Large intestine (tissue), 3 donors: ENCODE measurements at regions not wholly inside any gene's neighbourhood (a gene's known extent, or its start where the extent isn't known, plus 50 kb on each side); places are given as distances from the start of the nearest gene placed in this dataset.

Source experiments
- DNase-seq, 2 donors: peaks; one replicate each; pipeline versions ENCODE4 v3.0.0 to v3.0.0-alpha.2; 2013
- H3K27ac ChIP-seq: one replicate; pipeline ENCODE4 v1.5.1; 2013; ENCODE audit warnings: low read length
- H3K27me3 ChIP-seq: 2 replicates; pipeline ENCODE4 v1.6.1; 2013; ENCODE audit warnings: low read length; ENCODE audit not compliant: control insufficient read depth, insufficient read depth
- H3K36me3 ChIP-seq: 2 replicates; pipeline ENCODE4 v1.6.1; 2013; ENCODE audit warnings: low read length; ENCODE audit not compliant: control insufficient read depth, insufficient read depth
- H3K4me1 ChIP-seq: one replicate; pipeline ENCODE4 v1.6.1; 2013; ENCODE audit warnings: low read length; ENCODE audit not compliant: control insufficient read depth, insufficient read depth
- H3K4me3 ChIP-seq: one replicate; pipeline ENCODE4 v1.5.1; 2013; ENCODE audit warnings: low read length
- H3K9me3 ChIP-seq: one replicate; pipeline ENCODE4 v1.6.1; 2013; ENCODE audit warnings: mild to moderate bottlenecking, low read depth, low read length, moderate library complexity; ENCODE audit not compliant: control insufficient read depth
- WGBS: methylation state at CpG from one replicate; pipeline ENCODE4 v1.1.5; 2013; ENCODE audit warnings: low lambda C conversion rate; ENCODE audit not compliant: insufficient coverage; 5-methylcytosine and 5-hydroxymethylcytosine counted together

- Histone ChIP-seq H3K4me3 (no peak overlapping the region), H3K9me3 (no peaks in the 10 kb centered on the region), H3K4me1 (peaks cover 5% of the 10 kb centered on the region), H3K27me3 (no peaks in the 10 kb centered on the region), H3K27ac (no peak overlapping the region), H3K36me3 (no peaks in the 10 kb centered on the region)
- no peak for DNase-seq
- no CpG with 5 or more reads among the region's 2 CpGs for WGBS
These were observed 295.0 kb upstream of the RASGRP1 start for GRCh38 chr15:38859574-38859973.

- no peak for DNase-seq
- H3K27ac ChIP-seq = peak overlapping the region; percentile 73
- no peak overlapping the region for H3K4me3 ChIP-seq
- 80% methylated on average over 1 of the region's 4 CpGs for WGBS
- no peaks in the 10 kb centered on the region for H3K9me3 ChIP-seq
- H3K36me3 ChIP-seq = no peaks in the 10 kb centered on the region
- H3K4me1 ChIP-seq = peaks cover 5% of the 10 kb centered on the region
- H3K27me3 ChIP-seq = no peaks in the 10 kb centered on the region
These were observed 295.6 kb upstream of the RASGRP1 start for GRCh38 chr15:38860253-38860652.

GRCh38 chr15:38860674-38861073, 296.1 kb upstream of the RASGRP1 start:
- H3K27ac ChIP-seq = peak overlapping the region; percentile 73
- H3K27me3 ChIP-seq = no peaks in the 10 kb centered on the region
- H3K9me3 ChIP-seq = no peaks in the 10 kb centered on the region
- no peak for DNase-seq
- no peaks in the 10 kb centered on the region for H3K36me3 ChIP-seq
- no peak overlapping the region for H3K4me3 ChIP-seq
- H3K4me1 ChIP-seq = peaks cover 5% of the 10 kb centered on the region

GRCh38 chr15:38861108-38861507, 296.5 kb upstream of the RASGRP1 start:
- H3K4me1 ChIP-seq = peaks cover 5% of the 10 kb centered on the region

GRCh38 chr15:38862099-38862498, 297.5 kb upstream of the RASGRP1 start:
- H3K27me3 ChIP-seq = no peaks in the 10 kb centered on the region
- DNase-seq = no peak
- no peak overlapping the region for H3K27ac ChIP-seq
- no peaks in the 10 kb centered on the region for H3K36me3 ChIP-seq
- no peaks in the 10 kb centered on the region for H3K9me3 ChIP-seq
- H3K4me1 ChIP-seq = peaks cover 5% of the 10 kb centered on the region
- WGBS = no CpG with 5 or more reads among the region's 1 CpG
- H3K4me3 ChIP-seq = no peak overlapping the region

More at GRCh38 chr15:38861108-38861507, 296.5 kb upstream of the RASGRP1 start:
- H3K9me3 ChIP-seq = no peaks in the 10 kb centered on the region
- H3K36me3 ChIP-seq = no peaks in the 10 kb centered on the region
- no peaks in the 10 kb centered on the region for H3K27me3 ChIP-seq
- no peak overlapping the region for H3K4me3 ChIP-seq
- H3K27ac ChIP-seq = peak overlapping the region; percentile 73
- DNase-seq = peak; percentile 74 to 85

- H3K4me3 ChIP-seq = no peak overlapping the region
- H3K36me3 ChIP-seq = no peaks in the 10 kb centered on the region
- no peak for DNase-seq
- H3K27ac ChIP-seq = no peak overlapping the region
- no peaks in the 10 kb centered on the region for H3K27me3 ChIP-seq
- WGBS = no CpG with 5 or more reads among the region's 4 CpGs
- peaks cover 10% of the 10 kb centered on the region for H3K4me1 ChIP-seq
- H3K9me3 ChIP-seq = no peaks in the 10 kb centered on the region
These were observed 298.8 kb upstream of the RASGRP1 start for GRCh38 chr15:38863381-38863780.

- Histone ChIP-seq H3K27ac (no peak overlapping the region), H3K9me3 (no peaks in the 10 kb centered on the region), H3K36me3 (no peaks in the 10 kb centered on the region), H3K4me1 (peaks cover 14% of the 10 kb centered on the region), H3K27me3 (no peaks in the 10 kb centered on the region), H3K4me3 (no peak overlapping the region)
- no CpG with 5 or more reads among the region's 3 CpGs for WGBS
- DNase-seq = no peak
These were observed 299.5 kb upstream of the RASGRP1 start for GRCh38 chr15:38864122-38864521.

GRCh38 chr15:38864827-38865581, 300.4 kb upstream of the RASGRP1 start:
- Histone ChIP-seq H3K27ac (no peak overlapping the region), H3K27me3 (no peaks in the 10 kb centered on the region), H3K4me3 (no peak overlapping the region), H3K9me3 (no peaks in the 10 kb centered on the region), H3K4me1 (peaks cover 14% of the 10 kb centered on the region), H3K36me3 (no peaks in the 10 kb centered on the region)
- DNase-seq = no peak
- WGBS = no CpG with 5 or more reads among the region's 9 CpGs

GRCh38 chr15:38867556-38867955, 302.9 kb upstream of the RASGRP1 start:
- no CpG with 5 or more reads among the region's 7 CpGs for WGBS
- Histone ChIP-seq H3K4me1 (peaks cover 9% of the 10 kb centered on the region), H3K4me3 (no peak overlapping the region), H3K27ac (peak overlapping the region; percentile 75), H3K9me3 (no peaks in the 10 kb centered on the region), H3K36me3 (no peaks in the 10 kb centered on the region), H3K27me3 (no peaks in the 10 kb centered on the region)
- DNase-seq = no peak

GRCh38 chr15:38868326-38869114, 303.9 kb upstream of the RASGRP1 start:
- Histone ChIP-seq H3K36me3 (no peaks in the 10 kb centered on the region), H3K27me3 (no peaks in the 10 kb centered on the region), H3K4me1 (peaks cover 12% of the 10 kb centered on the region), H3K9me3 (no peaks in the 10 kb centered on the region), H3K27ac (peak overlapping the region; percentile 75), H3K4me3 (no peak overlapping the region)
- no CpG with 5 or more reads among the region's 8 CpGs for WGBS
- peak; percentile 94 to 96 for DNase-seq
